GM23338 (cell line): ENCODE measurements at regions not wholly inside any gene's neighbourhood (a gene's known extent, or its start where the extent isn't known, plus 50 kb on each side); places are given as distances from the start of the nearest gene placed in this dataset.

ENCODE experiments used
- ATAC-seq: fragments of 200-7000 bp; cut with Tn5 transposase; 3 replicates; pipeline ENCODE4 v1.9.1; 2020
- DNase-seq: peaks from one replicate; pipeline ENCODE4 v3.0.0-alpha.2; 2015; ENCODE audit warnings: low spot score
- H2AFZ ChIP-seq: fragments of 200-600 bp; sonication (generic); 2 replicates; pipeline ENCODE4 v1.8.0; 2016; ENCODE audit warnings: antibody characterized with exemption, mild to moderate bottlenecking, moderate library complexity
- H3F3A ChIP-seq: fragments of 200-600 bp; sonication (generic); replicated peaks from 2 replicates; pipeline ENCODE4 v1.8.0; 2017; ENCODE audit warnings: antibody characterized with exemption, mixed run types, low read depth
- H3K27ac ChIP-seq: fragments of 200-600 bp; sonication (generic); 2 replicates; pipeline ENCODE4 v1.6.1; 2016; ENCODE audit warnings: low read depth
- H3K27me3 ChIP-seq: fragments of 200-600 bp; sonication (generic); 2 replicates; pipeline ENCODE4 v1.8.0; 2016; ENCODE audit warnings: mild to moderate bottlenecking, mixed run types, moderate library complexity; ENCODE audit not compliant: insufficient read depth
- H3K36me3 ChIP-seq: fragments of 200-600 bp; sonication (generic); 2 replicates; pipeline ENCODE4 v1.8.0; 2016; ENCODE audit warnings: mild to moderate bottlenecking; ENCODE audit not compliant: insufficient read depth
- H3K4me1 ChIP-seq: fragments of 200-600 bp; sonication (generic); 2 replicates; pipeline ENCODE4 v1.8.0; 2016; ENCODE audit warnings: mild to moderate bottlenecking, moderate library complexity; ENCODE audit not compliant: insufficient read depth
- H3K4me2 ChIP-seq: fragments of 200-600 bp; sonication (generic); 2 replicates; pipeline ENCODE4 v1.7.1; 2017; ENCODE audit warnings: mixed run types
- H3K4me3 ChIP-seq: fragments of 200-600 bp; sonication (generic); 2 replicates; pipeline ENCODE4 v1.6.1; 2016; ENCODE audit warnings: mixed run types
- H3K79me2 ChIP-seq: fragments of 200-600 bp; sonication (generic); replicated peaks from 2 replicates; pipeline ENCODE4 v1.8.0; 2017; ENCODE audit warnings: mild to moderate bottlenecking; ENCODE audit not compliant: insufficient read depth
- H3K9me2 ChIP-seq: fragments of 200-600 bp; sonication (generic); 2 replicates; pipeline ENCODE4 v1.8.0; 2017; ENCODE audit not compliant: insufficient read depth
- H4K20me1 ChIP-seq: fragments of 200-600 bp; sonication (generic); replicated peaks from 2 replicates; pipeline ENCODE4 v1.8.0; 2017; ENCODE audit warnings: mild to moderate bottlenecking; ENCODE audit not compliant: insufficient read depth
- H3K27ac Mint-ChIP-seq: 2 replicates; pipeline ENCODE4 v1.8.0; 2020; ENCODE audit warnings: inconsistent platforms, mild to moderate bottlenecking, moderate library complexity, mixed read lengths
- H3K27me3 Mint-ChIP-seq: 3 replicates; pipeline ENCODE4 v1.8.0; 2022; ENCODE audit warnings: low read depth, mild to moderate bottlenecking, moderate library complexity, mixed read lengths, inconsistent platforms; ENCODE audit not compliant: insufficient read depth, poor library complexity
- H3K36me3 Mint-ChIP-seq: 3 replicates; pipeline ENCODE4 v1.8.0; 2021; ENCODE audit warnings: low read depth, mild to moderate bottlenecking, inconsistent platforms, moderate library complexity, mixed read lengths
- H3K4me1 Mint-ChIP-seq: 3 replicates; pipeline ENCODE4 v1.8.0; 2020; ENCODE audit warnings: mild to moderate bottlenecking, inconsistent platforms, mixed read lengths
- H3K4me3 Mint-ChIP-seq: 3 replicates; pipeline ENCODE4 v1.8.0; 2021; ENCODE audit warnings: moderate library complexity, mild to moderate bottlenecking, inconsistent platforms, mixed read lengths
- H3K9me3 Mint-ChIP-seq: 3 replicates; pipeline ENCODE4 v1.8.0; 2020; ENCODE audit warnings: moderate library complexity, mild to moderate bottlenecking, inconsistent platforms, mixed read lengths
- CREB1 ChIP-seq: fragments of 250-450 bp; sonication (Bioruptor Pico); IDR thresholded peaks from 2 replicates; pipeline ENCODE4 v1.5.0; 2020; ENCODE audit warnings: low read depth, mild to moderate bottlenecking, moderate library complexity
- EZH2 ChIP-seq: fragments of 200-600 bp; sonication (generic); IDR thresholded peaks from one replicate; pipeline ENCODE4 v1.8.0; 2017; ENCODE audit warnings: antibody characterized with exemption, mild to moderate bottlenecking, low read depth; ENCODE audit not compliant: unreplicated experiment
- EZH2phosphoT487 ChIP-seq: fragments of 200-600 bp; sonication (generic); IDR thresholded peaks from one replicate; pipeline ENCODE4 v1.8.1; 2018; ENCODE audit warnings: antibody characterized with exemption; ENCODE audit not compliant: unreplicated experiment
- JUNB ChIP-seq: IDR thresholded peaks from one replicate; pipeline ENCODE4 v1.6.1; 2016; ENCODE audit warnings: antibody characterized with exemption; ENCODE audit not compliant: unreplicated experiment
- NANOG ChIP-seq: IDR thresholded peaks from 2 replicates; pipeline ENCODE4 v1.6.1; 2016; ENCODE audit warnings: antibody characterized with exemption, borderline replicate concordance
- POLR2AphosphoS5 ChIP-seq: IDR thresholded peaks from 2 replicates; pipeline ENCODE4 v1.6.1; 2016; ENCODE audit warnings: antibody characterized with exemption, low read depth
- TF ChIP-seq, protein P1 (sequence below): IDR thresholded peaks from 2 replicates; pipeline ENCODE4 v1.6.1; 2016; ENCODE audit warnings: antibody characterized with exemption
- TF ChIP-seq, protein P2 (sequence below), 2 experiments: fragments of 200-600 bp in 1 of 2; sonication (generic) in 1 of 2; conservative IDR thresholded peaks; 2 replicates each; pipeline versions ENCODE4 v1.5.1 to v1.6.1; 2016 to 2017; ENCODE audit warnings: antibody characterized with exemption in 2 of 2, low read depth in 2 of 2, mild to moderate bottlenecking in 2 of 2, moderate library complexity in 1 of 2
- TF ChIP-seq, protein P3 (sequence below): fragments of 250-450 bp; sonication (Bioruptor Pico); IDR thresholded peaks from 2 replicates; pipeline ENCODE4 v1.5.0; 2020; ENCODE audit warnings: mild to moderate bottlenecking, moderate library complexity

DNA sequence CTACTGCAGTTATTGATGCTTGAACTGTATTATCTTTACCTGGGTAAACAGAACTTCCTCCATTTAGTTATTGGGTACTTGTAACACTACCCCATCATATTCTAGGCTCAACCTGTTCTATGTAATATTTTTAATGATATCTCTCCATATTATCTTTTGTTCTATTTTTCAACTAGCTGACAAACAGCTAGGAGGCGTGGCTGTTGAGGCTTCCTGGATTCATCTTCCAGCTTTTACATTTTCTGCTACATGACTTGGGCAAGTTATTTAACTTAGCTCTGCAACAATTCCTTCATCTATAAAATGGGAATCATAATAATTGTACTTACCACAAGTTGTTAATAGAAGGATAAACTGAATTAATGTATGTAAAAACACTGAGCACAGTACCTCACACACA lies 349.3 kb downstream of the PTTG2 start (continued):
- TF ChIP-seq CREB1 (CRISPR knock-in tag) (no peak), POLR2AphosphoS5 (no peak), EZH2 (no peak), JUNB (no peak)
- TF ChIP-seq, protein P1, sequence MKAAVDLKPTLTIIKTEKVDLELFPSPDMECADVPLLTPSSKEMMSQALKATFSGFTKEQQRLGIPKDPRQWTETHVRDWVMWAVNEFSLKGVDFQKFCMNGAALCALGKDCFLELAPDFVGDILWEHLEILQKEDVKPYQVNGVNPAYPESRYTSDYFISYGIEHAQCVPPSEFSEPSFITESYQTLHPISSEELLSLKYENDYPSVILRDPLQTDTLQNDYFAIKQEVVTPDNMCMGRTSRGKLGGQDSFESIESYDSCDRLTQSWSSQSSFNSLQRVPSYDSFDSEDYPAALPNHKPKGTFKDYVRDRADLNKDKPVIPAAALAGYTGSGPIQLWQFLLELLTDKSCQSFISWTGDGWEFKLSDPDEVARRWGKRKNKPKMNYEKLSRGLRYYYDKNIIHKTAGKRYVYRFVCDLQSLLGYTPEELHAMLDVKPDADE = no peak
- TF ChIP-seq, protein P2, sequence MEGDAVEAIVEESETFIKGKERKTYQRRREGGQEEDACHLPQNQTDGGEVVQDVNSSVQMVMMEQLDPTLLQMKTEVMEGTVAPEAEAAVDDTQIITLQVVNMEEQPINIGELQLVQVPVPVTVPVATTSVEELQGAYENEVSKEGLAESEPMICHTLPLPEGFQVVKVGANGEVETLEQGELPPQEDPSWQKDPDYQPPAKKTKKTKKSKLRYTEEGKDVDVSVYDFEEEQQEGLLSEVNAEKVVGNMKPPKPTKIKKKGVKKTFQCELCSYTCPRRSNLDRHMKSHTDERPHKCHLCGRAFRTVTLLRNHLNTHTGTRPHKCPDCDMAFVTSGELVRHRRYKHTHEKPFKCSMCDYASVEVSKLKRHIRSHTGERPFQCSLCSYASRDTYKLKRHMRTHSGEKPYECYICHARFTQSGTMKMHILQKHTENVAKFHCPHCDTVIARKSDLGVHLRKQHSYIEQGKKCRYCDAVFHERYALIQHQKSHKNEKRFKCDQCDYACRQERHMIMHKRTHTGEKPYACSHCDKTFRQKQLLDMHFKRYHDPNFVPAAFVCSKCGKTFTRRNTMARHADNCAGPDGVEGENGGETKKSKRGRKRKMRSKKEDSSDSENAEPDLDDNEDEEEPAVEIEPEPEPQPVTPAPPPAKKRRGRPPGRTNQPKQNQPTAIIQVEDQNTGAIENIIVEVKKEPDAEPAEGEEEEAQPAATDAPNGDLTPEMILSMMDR (conservative IDR thresholded peaks at IDR 0.05; ENCODE audit: low read depth in 2 of 2) = no peak

DNA sequence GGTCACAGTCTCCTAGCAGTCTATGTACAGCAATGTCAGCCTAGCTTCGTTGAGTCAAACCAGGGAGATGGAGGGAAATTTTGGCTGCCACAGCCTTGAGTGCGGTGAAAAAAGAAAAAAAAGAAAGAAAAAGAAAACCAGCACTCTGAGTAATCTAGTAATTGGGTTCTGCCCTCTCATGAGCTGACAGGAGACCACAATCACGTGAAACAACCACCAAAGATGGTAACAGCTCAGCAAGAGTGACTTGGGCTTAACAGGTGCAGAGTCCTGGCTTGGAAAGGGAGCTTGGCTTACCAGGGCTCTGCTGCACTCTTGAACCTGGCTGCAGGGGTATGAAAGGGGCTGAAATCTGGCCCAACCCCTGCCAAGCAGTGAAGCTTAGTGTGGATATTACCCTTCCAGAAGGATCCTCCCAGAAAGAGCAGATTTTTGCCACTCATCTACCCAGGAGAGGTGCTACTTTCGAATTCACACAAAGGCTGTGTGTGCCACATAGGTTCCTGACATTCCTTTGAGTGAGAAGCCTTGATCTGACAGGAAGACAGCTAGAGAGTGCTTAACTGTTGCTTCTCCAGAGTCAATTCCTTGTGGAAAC lies 350.3 kb downstream of the PTTG2 start:
- Mint-ChIP-seq H3K27ac (no peak overlapping the region), H3K27me3 (no peaks in the 10 kb centered on the region), H3K4me3 (no peak overlapping the region), H3K36me3 (no peaks in the 10 kb centered on the region), H3K9me3 (peaks cover 3% of the 10 kb centered on the region; the same call in 1 of the 3 replicates), H3K4me1 (peaks cover 13% of the 10 kb centered on the region)
- Histone ChIP-seq H3K36me3 (no peaks in the 10 kb centered on the region), H3K4me1 (peaks cover 9% of the 10 kb centered on the region; the same call in 1 of the 2 replicates), H3K9me2 (no peaks in the 10 kb centered on the region), H3K79me2 (no peaks in the 10 kb centered on the region), H3K4me2 (no peak overlapping the region), H3F3A (no peaks in the 10 kb centered on the region), H3K27ac (no peak overlapping the region), H3K27me3 (no peaks in the 10 kb centered on the region), H3K4me3 (no peak overlapping the region), H4K20me1 (no peaks in the 10 kb centered on the region), H2AFZ (peak overlapping the region; percentile 85)
- DNase-seq (peak; percentile 23), ATAC-seq (peak; percentile 58)
- TF ChIP-seq, protein P2 (conservative IDR thresholded peaks at IDR 0.05; ENCODE audit: low read depth in 2 of 2) = no peak
- TF ChIP-seq NANOG (no peak), EZH2phosphoT487 (no peak)
- TF ChIP-seq, protein P3, sequence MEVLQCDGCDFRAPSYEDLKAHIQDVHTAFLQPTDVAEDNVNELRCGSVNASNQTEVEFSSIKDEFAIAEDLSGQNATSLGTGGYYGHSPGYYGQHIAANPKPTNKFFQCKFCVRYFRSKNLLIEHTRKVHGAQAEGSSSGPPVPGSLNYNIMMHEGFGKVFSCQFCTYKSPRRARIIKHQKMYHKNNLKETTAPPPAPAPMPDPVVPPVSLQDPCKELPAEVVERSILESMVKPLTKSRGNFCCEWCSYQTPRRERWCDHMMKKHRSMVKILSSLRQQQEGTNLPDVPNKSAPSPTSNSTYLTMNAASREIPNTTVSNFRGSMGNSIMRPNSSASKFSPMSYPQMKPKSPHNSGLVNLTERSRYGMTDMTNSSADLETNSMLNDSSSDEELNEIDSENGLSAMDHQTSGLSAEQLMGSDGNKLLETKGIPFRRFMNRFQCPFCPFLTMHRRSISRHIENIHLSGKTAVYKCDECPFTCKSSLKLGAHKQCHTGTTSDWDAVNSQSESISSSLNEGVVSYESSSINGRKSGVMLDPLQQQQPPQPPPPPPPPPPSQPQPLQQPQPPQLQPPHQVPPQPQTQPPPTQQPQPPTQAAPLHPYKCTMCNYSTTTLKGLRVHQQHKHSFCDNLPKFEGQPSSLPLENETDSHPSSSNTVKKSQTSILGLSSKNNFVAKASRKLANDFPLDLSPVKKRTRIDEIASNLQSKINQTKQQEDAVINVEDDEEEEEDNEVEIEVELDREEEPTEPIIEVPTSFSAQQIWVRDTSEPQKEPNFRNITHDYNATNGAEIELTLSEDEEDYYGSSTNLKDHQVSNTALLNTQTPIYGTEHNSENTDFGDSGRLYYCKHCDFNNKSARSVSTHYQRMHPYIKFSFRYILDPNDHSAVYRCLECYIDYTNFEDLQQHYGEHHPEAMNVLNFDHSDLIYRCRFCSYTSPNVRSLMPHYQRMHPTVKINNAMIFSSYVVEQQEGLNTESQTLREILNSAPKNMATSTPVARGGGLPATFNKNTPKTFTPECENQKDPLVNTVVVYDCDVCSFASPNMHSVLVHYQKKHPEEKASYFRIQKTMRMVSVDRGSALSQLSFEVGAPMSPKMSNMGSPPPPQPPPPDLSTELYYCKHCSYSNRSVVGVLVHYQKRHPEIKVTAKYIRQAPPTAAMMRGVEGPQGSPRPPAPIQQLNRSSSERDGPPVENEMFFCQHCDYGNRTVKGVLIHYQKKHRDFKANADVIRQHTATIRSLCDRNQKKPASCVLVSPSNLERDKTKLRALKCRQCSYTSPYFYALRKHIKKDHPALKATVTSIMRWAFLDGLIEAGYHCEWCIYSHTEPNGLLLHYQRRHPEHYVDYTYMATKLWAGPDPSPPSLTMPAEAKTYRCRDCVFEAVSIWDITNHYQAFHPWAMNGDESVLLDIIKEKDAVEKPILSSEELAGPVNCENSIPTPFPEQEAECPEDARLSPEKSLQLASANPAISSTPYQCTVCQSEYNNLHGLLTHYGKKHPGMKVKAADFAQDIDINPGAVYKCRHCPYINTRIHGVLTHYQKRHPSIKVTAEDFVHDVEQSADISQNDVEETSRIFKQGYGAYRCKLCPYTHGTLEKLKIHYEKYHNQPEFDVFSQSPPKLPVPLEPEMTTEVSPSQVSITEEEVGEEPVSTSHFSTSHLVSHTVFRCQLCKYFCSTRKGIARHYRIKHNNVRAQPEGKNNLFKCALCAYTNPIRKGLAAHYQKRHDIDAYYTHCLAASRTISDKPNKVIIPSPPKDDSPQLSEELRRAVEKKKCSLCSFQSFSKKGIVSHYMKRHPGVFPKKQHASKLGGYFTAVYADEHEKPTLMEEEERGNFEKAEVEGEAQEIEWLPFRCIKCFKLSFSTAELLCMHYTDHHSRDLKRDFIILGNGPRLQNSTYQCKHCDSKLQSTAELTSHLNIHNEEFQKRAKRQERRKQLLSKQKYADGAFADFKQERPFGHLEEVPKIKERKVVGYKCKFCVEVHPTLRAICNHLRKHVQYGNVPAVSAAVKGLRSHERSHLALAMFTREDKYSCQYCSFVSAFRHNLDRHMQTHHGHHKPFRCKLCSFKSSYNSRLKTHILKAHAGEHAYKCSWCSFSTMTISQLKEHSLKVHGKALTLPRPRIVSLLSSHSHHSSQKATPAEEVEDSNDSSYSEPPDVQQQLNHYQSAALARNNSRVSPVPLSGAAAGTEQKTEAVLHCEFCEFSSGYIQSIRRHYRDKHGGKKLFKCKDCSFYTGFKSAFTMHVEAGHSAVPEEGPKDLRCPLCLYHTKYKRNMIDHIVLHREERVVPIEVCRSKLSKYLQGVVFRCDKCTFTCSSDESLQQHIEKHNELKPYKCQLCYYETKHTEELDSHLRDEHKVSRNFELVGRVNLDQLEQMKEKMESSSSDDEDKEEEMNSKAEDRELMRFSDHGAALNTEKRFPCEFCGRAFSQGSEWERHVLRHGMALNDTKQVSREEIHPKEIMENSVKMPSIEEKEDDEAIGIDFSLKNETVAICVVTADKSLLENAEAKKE (CRISPR knock-in tag) = no peak
